Astrocyte of the spinal cord (primary cell): ENCODE measurements at regions not wholly inside any gene's neighbourhood (a gene's known extent, or its start where the extent isn't known, plus 50 kb on each side); places are given as distances from the start of the nearest gene placed in this dataset.

Source experiments
- DNase-seq: peaks from one replicate; pipeline ENCODE4 v3.0.0; 2011; ENCODE audit warnings: low read depth, low spot score
- H3K4me3 ChIP-seq: 2 replicates; pipeline ENCODE4 v1.5.1; 2011; ENCODE audit warnings: low read depth, mild to moderate bottlenecking, low read length, moderate library complexity
- CTCF ChIP-seq: IDR thresholded peaks from 2 replicates; pipeline ENCODE4 v1.5.1; 2012; ENCODE audit warnings: low read depth, mild to moderate bottlenecking, low read length, inconsistent platforms
- in situ Hi-C: cut with HindIII; loops from 2 replicates; pipeline ENCODE4 v1.10.0; 2017; ENCODE audit warnings: low sequenced_read_pairs

- no peak for TF ChIP-seq CTCF
- in situ Hi-C loops, result no loop called here
- H3K4me3 ChIP-seq, result no peak overlapping the region
- DNase-seq, result no peak
These were observed 733.9 kb downstream of the CBLN4 start for GRCh38 chr20:55271371-55271770.

GRCh38 chr20:55269913-55270312 lies 735.4 kb downstream of the CBLN4 start:
- no peak for DNase-seq
- H3K4me3 ChIP-seq, result no peak overlapping the region
- TF ChIP-seq CTCF, result no peak
- in situ Hi-C loops, result no loop called here

GRCh38 chr20:55266361-55266760 lies 739.0 kb downstream of the CBLN4 start:
- TF ChIP-seq CTCF, result no peak
- in situ Hi-C loops, result no loop called here
- no peak for DNase-seq
- H3K4me3 ChIP-seq, result no peak overlapping the region

GRCh38 chr20:55264703-55265239 lies 740.5 kb downstream of the CBLN4 start:
- no peak for DNase-seq
- in situ Hi-C loops, result no loop called here
- TF ChIP-seq CTCF, result no peak
- H3K4me3 ChIP-seq, result no peak overlapping the region

GRCh38 chr20:55258559-55258958 lies 746.8 kb downstream of the CBLN4 start:
- in situ Hi-C loops, result no loop called here
- no peak for TF ChIP-seq CTCF
- no peak for DNase-seq
- no peak overlapping the region for H3K4me3 ChIP-seq

- in situ Hi-C loops, result no loop called here
- H3K4me3 ChIP-seq, result no peak overlapping the region
- no peak for TF ChIP-seq CTCF
- DNase-seq, result no peak
These were observed 750.3 kb downstream of the CBLN4 start for GRCh38 chr20:55255016-55255415.

GRCh38 chr20:55253781-55254180 lies 751.5 kb downstream of the CBLN4 start:
- in situ Hi-C loops, result no loop called here
- no peak for TF ChIP-seq CTCF
- peak; percentile 14 for DNase-seq
- H3K4me3 ChIP-seq, result no peak overlapping the region
